ENCODE measurements at regions not wholly inside any gene's neighbourhood (a gene's known extent, or its start where the extent isn't known, plus 50 kb on each side); places are given as distances from the start of the nearest gene placed in this dataset.

- DNase-seq (ENCODE audit: low read depth), result peak; percentile 30
- TF ChIP-seq, protein P1, sequence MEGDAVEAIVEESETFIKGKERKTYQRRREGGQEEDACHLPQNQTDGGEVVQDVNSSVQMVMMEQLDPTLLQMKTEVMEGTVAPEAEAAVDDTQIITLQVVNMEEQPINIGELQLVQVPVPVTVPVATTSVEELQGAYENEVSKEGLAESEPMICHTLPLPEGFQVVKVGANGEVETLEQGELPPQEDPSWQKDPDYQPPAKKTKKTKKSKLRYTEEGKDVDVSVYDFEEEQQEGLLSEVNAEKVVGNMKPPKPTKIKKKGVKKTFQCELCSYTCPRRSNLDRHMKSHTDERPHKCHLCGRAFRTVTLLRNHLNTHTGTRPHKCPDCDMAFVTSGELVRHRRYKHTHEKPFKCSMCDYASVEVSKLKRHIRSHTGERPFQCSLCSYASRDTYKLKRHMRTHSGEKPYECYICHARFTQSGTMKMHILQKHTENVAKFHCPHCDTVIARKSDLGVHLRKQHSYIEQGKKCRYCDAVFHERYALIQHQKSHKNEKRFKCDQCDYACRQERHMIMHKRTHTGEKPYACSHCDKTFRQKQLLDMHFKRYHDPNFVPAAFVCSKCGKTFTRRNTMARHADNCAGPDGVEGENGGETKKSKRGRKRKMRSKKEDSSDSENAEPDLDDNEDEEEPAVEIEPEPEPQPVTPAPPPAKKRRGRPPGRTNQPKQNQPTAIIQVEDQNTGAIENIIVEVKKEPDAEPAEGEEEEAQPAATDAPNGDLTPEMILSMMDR (IDR thresholded peaks at IDR 0.05; ENCODE audit: low read length, missing control alignments), result peak; percentile 22
Measured at GRCh38 chr3:176650478-176650877, 546.8 kb downstream of the TBL1XR1 start.

DNA sequence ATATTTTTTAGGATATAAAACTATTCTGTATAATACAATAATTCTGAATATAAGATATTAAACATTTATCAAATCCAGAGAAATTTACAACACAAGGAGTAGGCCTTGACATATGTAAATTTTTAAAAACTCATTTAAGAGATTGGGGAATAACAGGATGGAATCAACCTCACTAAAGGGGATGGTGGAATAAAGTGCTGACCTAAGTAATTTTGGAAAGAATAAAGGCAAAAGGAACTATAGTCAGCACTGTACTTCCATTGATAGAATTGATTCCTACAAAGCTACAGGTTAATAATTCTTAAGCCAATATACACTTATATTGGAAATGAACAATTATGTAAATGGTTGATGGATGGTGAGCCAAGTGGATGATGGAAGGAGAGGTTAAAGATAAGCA, 549.3 kb downstream of the TBL1XR1 start:
- H3K4me3 ChIP-seq (replicated peaks; ENCODE audit: low read depth, low read length), result no peak overlapping the region
- DNase-seq (ENCODE audit: low read depth), result no peak
- TF ChIP-seq, protein P1 (IDR thresholded peaks at IDR 0.05; ENCODE audit: low read length, missing control alignments), result no peak

More at GRCh38 chr3:176650478-176650877, 546.8 kb downstream of the TBL1XR1 start:
- no peak overlapping the region for H3K4me3 ChIP-seq (replicated peaks; ENCODE audit: low read depth, low read length)

GRCh38 chr3:176633511-176633910, 563.8 kb downstream of the TBL1XR1 start:
- DNase-seq (ENCODE audit: low read depth), result no peak
- TF ChIP-seq, protein P1 (IDR thresholded peaks at IDR 0.05; ENCODE audit: low read length, missing control alignments), result no peak
- H3K4me3 ChIP-seq (replicated peaks; ENCODE audit: low read depth, low read length), result no peak overlapping the region

DNA sequence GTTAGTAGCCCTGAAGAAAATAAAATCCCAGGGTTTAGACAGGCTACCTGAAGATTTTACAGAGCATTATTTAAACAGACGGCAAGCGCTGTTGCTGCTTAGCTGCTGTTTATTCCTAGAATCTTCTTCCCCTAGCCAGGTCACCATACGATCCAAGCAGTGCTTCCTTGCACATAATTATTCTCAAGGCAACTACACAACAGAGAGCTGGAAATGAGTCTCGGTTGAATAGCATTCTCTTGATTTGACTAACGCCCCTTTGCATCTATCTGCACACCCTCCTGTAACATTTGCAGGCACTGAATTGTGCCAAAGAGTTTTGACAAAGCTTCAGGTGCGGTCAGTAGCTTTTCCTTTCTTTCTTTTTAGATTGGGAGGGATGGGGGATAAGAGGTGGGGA, 564.4 kb downstream of the TBL1XR1 start:
- DNase-seq (ENCODE audit: low read depth), result no peak
- TF ChIP-seq, protein P1 (IDR thresholded peaks at IDR 0.05; ENCODE audit: low read length, missing control alignments), result no peak
- H3K4me3 ChIP-seq (replicated peaks; ENCODE audit: low read depth, low read length), result no peak overlapping the region

- no peak for DNase-seq (ENCODE audit: low read depth)
- no peak overlapping the region for H3K4me3 ChIP-seq (replicated peaks; ENCODE audit: low read depth, low read length)
- TF ChIP-seq, protein P1 (IDR thresholded peaks at IDR 0.05; ENCODE audit: low read length, missing control alignments), result no peak
Measured at GRCh38 chr3:176631165-176631564, 566.1 kb downstream of the TBL1XR1 start.

DNA sequence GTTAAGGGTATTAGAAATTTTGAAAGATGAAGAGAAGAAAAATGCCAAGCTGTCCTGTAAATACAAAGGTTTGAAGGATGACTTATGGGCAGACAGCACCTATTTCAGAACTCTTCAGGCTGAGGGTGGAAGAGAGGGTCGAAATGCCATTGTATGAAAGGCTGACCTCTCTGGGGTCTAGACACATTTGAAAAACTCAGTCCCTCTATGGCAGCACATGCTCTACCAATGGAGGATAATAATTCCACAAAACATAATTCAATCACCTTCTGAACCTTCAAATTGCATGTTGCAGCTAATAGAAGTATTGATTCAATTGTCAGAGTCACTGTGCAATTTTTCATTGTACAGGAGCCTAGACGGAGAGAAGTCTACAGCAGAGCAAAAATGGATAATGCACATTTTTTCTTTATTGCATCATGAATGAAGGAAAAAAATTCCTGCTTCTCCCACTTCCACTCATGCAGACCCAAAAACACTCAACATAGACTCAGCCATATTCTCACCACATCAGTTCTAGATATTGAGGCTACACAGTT, 569.1 kb downstream of the TBL1XR1 start:
- TF ChIP-seq, protein P1 (IDR thresholded peaks at IDR 0.05; ENCODE audit: low read length, missing control alignments), result no peak
- DNase-seq (ENCODE audit: low read depth), result no peak
- no peak overlapping the region for H3K4me3 ChIP-seq (replicated peaks; ENCODE audit: low read depth, low read length)

DNA sequence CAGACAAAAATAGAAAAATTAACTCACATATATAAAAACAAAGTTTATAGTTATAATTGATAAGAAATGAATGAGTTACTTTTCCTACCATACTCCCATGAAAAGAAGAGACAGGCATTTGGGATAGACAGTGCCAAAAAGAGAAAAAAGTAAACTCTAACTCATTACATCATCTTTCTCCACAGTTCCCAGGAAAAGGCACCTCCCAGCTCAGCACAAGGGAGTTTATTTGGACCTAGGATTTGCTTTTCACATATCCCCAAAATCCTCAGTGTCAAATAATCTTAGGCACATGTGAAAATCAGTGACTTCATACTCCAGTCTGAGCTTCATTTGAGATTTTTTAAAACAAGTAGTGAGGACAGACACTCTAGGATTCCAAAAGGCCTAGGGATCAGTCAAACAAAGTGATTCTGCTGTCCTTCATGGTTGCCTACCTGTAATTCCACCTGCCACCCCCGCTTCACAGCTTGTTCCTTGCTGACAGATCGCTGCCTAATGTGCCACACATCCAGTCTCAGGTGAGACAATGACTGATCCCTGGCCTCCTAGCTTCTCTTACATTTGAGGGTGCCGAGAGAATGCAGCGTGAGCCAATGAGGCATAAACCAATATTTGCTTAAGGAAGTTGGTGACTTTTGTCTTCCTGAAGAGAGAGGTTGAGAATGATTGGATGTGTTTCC, 573.7 kb downstream of the TBL1XR1 start:
- no peak for DNase-seq (ENCODE audit: low read depth)
- H3K4me3 ChIP-seq (replicated peaks; ENCODE audit: low read depth, low read length), result no peak overlapping the region
- TF ChIP-seq, protein P1 (IDR thresholded peaks at IDR 0.05; ENCODE audit: low read length, missing control alignments), result no peak
